HepG2 (cell line): ENCODE measurements at regions not wholly inside any gene's neighbourhood (a gene's known extent, or its start where the extent isn't known, plus 50 kb on each side); places are given as distances from the start of the nearest gene placed in this dataset.

Experiments used
- FOXA1 ChIP-seq, 2 experiments: fragments of 450-650 bp in 1 of 2; sonication (generic) in 1 of 2; formaldehyde crosslinking in 1 of 2; IDR thresholded peaks; 2 replicates each; pipeline versions ENCODE4 v1.4.0 to v1.6.1; 2016 to 2020; ENCODE audit warnings: missing genetic modification reagents in 1 of 2
- HDAC2 ChIP-seq: sonication (generic); formaldehyde crosslinking; IDR thresholded peaks from 2 replicates; pipeline ENCODE4 v1.4.0; 2020; ENCODE audit warnings: missing genetic modification reagents
- KLF13 ChIP-seq: sonication (generic); formaldehyde crosslinking; IDR thresholded peaks from 2 replicates; pipeline ENCODE4 v1.4.0; 2020; ENCODE audit warnings: mild to moderate bottlenecking, missing genetic modification reagents
- NBN ChIP-seq: fragments of 450-650 bp; conservative IDR thresholded peaks from 2 replicates; pipeline ENCODE4 v1.6.1; 2017
- PHF5A ChIP-seq: IDR thresholded peaks from one replicate; pipeline ENCODE4 v1.6.1; 2018; ENCODE audit warnings: low read depth, missing genetic modification reagents; ENCODE audit not compliant: unreplicated experiment
- REPIN1 ChIP-seq: sonication (generic); formaldehyde crosslinking; IDR thresholded peaks from 2 replicates; pipeline ENCODE4 v1.8.0; 2022; ENCODE audit warnings: missing genetic modification reagents, low read depth, mild to moderate bottlenecking, borderline replicate concordance
- RXRB ChIP-seq: IDR thresholded peaks from 2 replicates; pipeline ENCODE4 v1.6.1; 2016; ENCODE audit warnings: borderline replicate concordance, missing genetic modification reagents, missing compliant biosample characterization
- SIX1 ChIP-seq: sonication (generic); formaldehyde crosslinking; IDR thresholded peaks from 2 replicates; pipeline ENCODE4 v1.4.0; 2020; ENCODE audit warnings: missing genetic modification reagents, borderline replicate concordance
- TRIM24 ChIP-seq: sonication (generic); formaldehyde crosslinking; IDR thresholded peaks from 2 replicates; pipeline ENCODE4 v1.8.0; 2022; ENCODE audit warnings: mild to moderate bottlenecking, missing genetic modification reagents
- ZNF383 ChIP-seq: sonication (generic); formaldehyde crosslinking; IDR thresholded peaks from 2 replicates; pipeline ENCODE4 v1.4.0; 2020; ENCODE audit warnings: missing genetic modification reagents, mild to moderate bottlenecking, borderline replicate concordance
- ZNF563 ChIP-seq: sonication (generic); formaldehyde crosslinking; IDR thresholded peaks from 2 replicates; pipeline ENCODE4 v1.8.0; 2022; ENCODE audit warnings: mild to moderate bottlenecking, moderate library complexity, missing genetic modification reagents
- TF ChIP-seq, protein P1 (sequence below): sonication (generic); formaldehyde crosslinking; IDR thresholded peaks from 2 replicates; pipeline ENCODE4 v1.5.1; 2020; ENCODE audit warnings: mild to moderate bottlenecking, missing genetic modification reagents, borderline replicate concordance
- TF ChIP-seq, protein P2 (sequence below): sonication (generic); formaldehyde crosslinking; conservative IDR thresholded peaks from 2 replicates; pipeline ENCODE4 v1.4.0; 2020; ENCODE audit warnings: missing genetic modification reagents
- TF ChIP-seq, protein P3 (sequence below): sonication (generic); formaldehyde crosslinking; IDR thresholded peaks from 2 replicates; pipeline ENCODE4 v1.5.1; 2020; ENCODE audit warnings: mild to moderate bottlenecking, missing genetic modification reagents, moderate library complexity
- TF ChIP-seq, protein P4 (sequence below): sonication (generic); formaldehyde crosslinking; IDR thresholded peaks from 2 replicates; pipeline ENCODE4 v1.4.0; 2020; ENCODE audit warnings: missing genetic modification reagents

DNA sequence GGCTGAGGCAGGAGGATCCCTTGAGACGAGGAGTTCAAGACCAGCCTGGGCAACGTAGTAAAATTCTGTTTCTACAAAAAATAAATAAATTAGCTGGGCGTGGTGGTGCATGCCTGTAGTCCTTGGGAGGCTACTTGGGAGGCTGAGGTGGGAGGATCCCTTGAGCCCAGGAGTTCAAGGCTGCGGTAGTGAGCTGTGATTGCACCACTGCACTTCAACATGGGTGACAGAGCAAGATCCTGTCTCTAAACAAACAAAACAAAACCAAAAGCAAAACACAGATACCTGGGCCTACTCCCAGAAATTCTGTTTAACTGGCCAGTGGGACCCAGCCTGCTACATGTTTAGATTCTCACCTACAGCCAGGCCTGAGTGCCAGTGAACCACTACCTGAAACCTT lies 74.6 kb upstream of the MEDAG start (continued):
- TF ChIP-seq, protein P1, sequence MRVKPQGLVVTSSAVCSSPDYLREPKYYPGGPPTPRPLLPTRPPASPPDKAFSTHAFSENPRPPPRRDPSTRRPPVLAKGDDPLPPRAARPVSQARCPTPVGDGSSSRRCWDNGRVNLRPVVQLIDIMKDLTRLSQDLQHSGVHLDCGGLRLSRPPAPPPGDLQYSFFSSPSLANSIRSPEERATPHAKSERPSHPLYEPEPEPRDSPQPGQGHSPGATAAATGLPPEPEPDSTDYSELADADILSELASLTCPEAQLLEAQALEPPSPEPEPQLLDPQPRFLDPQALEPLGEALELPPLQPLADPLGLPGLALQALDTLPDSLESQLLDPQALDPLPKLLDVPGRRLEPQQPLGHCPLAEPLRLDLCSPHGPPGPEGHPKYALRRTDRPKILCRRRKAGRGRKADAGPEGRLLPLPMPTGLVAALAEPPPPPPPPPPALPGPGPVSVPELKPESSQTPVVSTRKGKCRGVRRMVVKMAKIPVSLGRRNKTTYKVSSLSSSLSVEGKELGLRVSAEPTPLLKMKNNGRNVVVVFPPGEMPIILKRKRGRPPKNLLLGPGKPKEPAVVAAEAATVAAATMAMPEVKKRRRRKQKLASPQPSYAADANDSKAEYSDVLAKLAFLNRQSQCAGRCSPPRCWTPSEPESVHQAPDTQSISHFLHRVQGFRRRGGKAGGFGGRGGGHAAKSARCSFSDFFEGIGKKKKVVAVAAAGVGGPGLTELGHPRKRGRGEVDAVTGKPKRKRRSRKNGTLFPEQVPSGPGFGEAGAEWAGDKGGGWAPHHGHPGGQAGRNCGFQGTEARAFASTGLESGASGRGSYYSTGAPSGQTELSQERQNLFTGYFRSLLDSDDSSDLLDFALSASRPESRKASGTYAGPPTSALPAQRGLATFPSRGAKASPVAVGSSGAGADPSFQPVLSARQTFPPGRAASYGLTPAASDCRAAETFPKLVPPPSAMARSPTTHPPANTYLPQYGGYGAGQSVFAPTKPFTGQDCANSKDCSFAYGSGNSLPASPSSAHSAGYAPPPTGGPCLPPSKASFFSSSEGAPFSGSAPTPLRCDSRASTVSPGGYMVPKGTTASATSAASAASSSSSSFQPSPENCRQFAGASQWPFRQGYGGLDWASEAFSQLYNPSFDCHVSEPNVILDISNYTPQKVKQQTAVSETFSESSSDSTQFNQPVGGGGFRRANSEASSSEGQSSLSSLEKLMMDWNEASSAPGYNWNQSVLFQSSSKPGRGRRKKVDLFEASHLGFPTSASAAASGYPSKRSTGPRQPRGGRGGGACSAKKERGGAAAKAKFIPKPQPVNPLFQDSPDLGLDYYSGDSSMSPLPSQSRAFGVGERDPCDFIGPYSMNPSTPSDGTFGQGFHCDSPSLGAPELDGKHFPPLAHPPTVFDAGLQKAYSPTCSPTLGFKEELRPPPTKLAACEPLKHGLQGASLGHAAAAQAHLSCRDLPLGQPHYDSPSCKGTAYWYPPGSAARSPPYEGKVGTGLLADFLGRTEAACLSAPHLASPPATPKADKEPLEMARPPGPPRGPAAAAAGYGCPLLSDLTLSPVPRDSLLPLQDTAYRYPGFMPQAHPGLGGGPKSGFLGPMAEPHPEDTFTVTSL (CRISPR knock-in tag), result no peak
- no peak for TF ChIP-seq FOXA1 (IDR thresholded peaks at IDR 0.05)
- TF ChIP-seq FOXA1 (CRISPR knock-in tag; IDR thresholded peaks at IDR 0.05), result peak; percentile 65
- no peak for TF ChIP-seq PHF5A
- no peak for TF ChIP-seq KLF13 (CRISPR knock-in tag)
- TF ChIP-seq REPIN1 (CRISPR knock-in tag), result no peak
- no peak for TF ChIP-seq ZNF383 (CRISPR knock-in tag)
- TF ChIP-seq, protein P2, sequence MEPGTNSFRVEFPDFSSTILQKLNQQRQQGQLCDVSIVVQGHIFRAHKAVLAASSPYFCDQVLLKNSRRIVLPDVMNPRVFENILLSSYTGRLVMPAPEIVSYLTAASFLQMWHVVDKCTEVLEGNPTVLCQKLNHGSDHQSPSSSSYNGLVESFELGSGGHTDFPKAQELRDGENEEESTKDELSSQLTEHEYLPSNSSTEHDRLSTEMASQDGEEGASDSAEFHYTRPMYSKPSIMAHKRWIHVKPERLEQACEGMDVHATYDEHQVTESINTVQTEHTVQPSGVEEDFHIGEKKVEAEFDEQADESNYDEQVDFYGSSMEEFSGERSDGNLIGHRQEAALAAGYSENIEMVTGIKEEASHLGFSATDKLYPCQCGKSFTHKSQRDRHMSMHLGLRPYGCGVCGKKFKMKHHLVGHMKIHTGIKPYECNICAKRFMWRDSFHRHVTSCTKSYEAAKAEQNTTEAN (CRISPR knock-in tag), result 0 out of 2 replicates have a peak, but pooled peaks have one; percentile 49
- TF ChIP-seq HDAC2 (CRISPR knock-in tag), result peak; percentile 59; the same call in 1 of the 2 replicates
- no peak for TF ChIP-seq SIX1 (CRISPR knock-in tag)
- TF ChIP-seq, protein P3, sequence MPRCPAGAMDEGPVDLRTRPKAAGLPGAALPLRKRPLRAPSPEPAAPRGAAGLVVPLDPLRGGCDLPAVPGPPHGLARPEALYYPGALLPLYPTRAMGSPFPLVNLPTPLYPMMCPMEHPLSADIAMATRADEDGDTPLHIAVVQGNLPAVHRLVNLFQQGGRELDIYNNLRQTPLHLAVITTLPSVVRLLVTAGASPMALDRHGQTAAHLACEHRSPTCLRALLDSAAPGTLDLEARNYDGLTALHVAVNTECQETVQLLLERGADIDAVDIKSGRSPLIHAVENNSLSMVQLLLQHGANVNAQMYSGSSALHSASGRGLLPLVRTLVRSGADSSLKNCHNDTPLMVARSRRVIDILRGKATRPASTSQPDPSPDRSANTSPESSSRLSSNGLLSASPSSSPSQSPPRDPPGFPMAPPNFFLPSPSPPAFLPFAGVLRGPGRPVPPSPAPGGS (CRISPR knock-in tag), result no peak
- TF ChIP-seq RXRB, result 0 out of 2 replicates have a peak, but pooled peaks have one; percentile 49
- no peak for TF ChIP-seq NBN
- TF ChIP-seq, protein P4, sequence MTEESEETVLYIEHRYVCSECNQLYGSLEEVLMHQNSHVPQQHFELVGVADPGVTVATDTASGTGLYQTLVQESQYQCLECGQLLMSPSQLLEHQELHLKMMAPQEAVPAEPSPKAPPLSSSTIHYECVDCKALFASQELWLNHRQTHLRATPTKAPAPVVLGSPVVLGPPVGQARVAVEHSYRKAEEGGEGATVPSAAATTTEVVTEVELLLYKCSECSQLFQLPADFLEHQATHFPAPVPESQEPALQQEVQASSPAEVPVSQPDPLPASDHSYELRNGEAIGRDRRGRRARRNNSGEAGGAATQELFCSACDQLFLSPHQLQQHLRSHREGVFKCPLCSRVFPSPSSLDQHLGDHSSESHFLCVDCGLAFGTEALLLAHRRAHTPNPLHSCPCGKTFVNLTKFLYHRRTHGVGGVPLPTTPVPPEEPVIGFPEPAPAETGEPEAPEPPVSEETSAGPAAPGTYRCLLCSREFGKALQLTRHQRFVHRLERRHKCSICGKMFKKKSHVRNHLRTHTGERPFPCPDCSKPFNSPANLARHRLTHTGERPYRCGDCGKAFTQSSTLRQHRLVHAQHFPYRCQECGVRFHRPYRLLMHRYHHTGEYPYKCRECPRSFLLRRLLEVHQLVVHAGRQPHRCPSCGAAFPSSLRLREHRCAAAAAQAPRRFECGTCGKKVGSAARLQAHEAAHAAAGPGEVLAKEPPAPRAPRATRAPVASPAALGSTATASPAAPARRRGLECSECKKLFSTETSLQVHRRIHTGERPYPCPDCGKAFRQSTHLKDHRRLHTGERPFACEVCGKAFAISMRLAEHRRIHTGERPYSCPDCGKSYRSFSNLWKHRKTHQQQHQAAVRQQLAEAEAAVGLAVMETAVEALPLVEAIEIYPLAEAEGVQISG (CRISPR knock-in tag), result peak; percentile 36; the same call in 1 of the 2 replicates
- TF ChIP-seq ZNF563, result no peak
- 0 out of 2 replicates have a peak, but pooled peaks have one; percentile 36 for TF ChIP-seq TRIM24
